Right renal cortex interstitium (tissue), 3 donors: ENCODE measurements at regions not wholly inside any gene's neighbourhood (a gene's known extent, or its start where the extent isn't known, plus 50 kb on each side); places are given as distances from the start of the nearest gene placed in this dataset.
"Not testable (repeated sequence)": the region's sequence is repeated elsewhere in the genome, so short reads cannot be mapped to it uniquely, and the experiment has no call there.

ENCODE experiments used
- DNase-seq, 3 donors: peaks; one replicate each; pipeline ENCODE4 v3.0.0-alpha.2; 2013; ENCODE audit warnings: low read depth in 3 of 3, low spot score in 2 of 3

- DNase-seq, result no peak
These were observed 89.1 kb downstream of the KATNIP start for GRCh38 chr16:27638833-27639560.

GRCh38 chr16:27639561-27640276 is 89.8 kb downstream of the KATNIP start:
- no peak for DNase-seq

- DNase-seq, result no peak
These were observed 90.3 kb downstream of the KATNIP start for GRCh38 chr16:27640277-27640600.

- no peak for DNase-seq
These were observed 91.3 kb downstream of the KATNIP start for GRCh38 chr16:27641260-27641659.

GRCh38 chr16:27641734-27642415 is 91.9 kb downstream of the KATNIP start:
- not testable (repeated sequence) for DNase-seq

- no peak for DNase-seq
These were observed 92.8 kb downstream of the KATNIP start for GRCh38 chr16:27642756-27643155.

GRCh38 chr16:27644165-27644564 is 94.2 kb downstream of the KATNIP start:
- no peak for DNase-seq

- no peak for DNase-seq
These were observed 95.5 kb downstream of the KATNIP start for GRCh38 chr16:27645396-27645795.

GRCh38 chr16:27646806-27647205 is 96.9 kb downstream of the KATNIP start:
- no peak for DNase-seq

- DNase-seq, result no peak
These were observed 99.1 kb downstream of the KATNIP start for GRCh38 chr16:27649021-27649420.

- no peak for DNase-seq
These were observed 100.2 kb downstream of the KATNIP start for GRCh38 chr16:27650073-27650701.

GRCh38 chr16:27651301-27651700 is 101.4 kb downstream of the KATNIP start:
- no peak for DNase-seq

- no peak for DNase-seq
These were observed 107.9 kb downstream of the KATNIP start for GRCh38 chr16:27657811-27658210.

- DNase-seq, result no peak
These were observed 110.6 kb downstream of the KATNIP start for GRCh38 chr16:27660507-27660906.

GRCh38 chr16:27663235-27663634 is 113.3 kb downstream of the KATNIP start:
- not testable (repeated sequence) for DNase-seq

GRCh38 chr16:27665881-27666280 is 115.9 kb downstream of the KATNIP start:
- no peak for DNase-seq

GRCh38 chr16:27670071-27670810 is 120.3 kb downstream of the KATNIP start:
- DNase-seq, result no peak

GRCh38 chr16:27671410-27671809 is 121.5 kb downstream of the KATNIP start:
- DNase-seq, result no peak

GRCh38 chr16:27676839-27677238 is 126.9 kb downstream of the KATNIP start:
- no peak for DNase-seq

GRCh38 chr16:27677263-27677662 is 127.3 kb downstream of the KATNIP start:
- no peak for DNase-seq

GRCh38 chr16:27678955-27679354 is 129.0 kb downstream of the KATNIP start:
- no peak for DNase-seq
